ENCODE measurements at regions not wholly inside any gene's neighbourhood (a gene's known extent, or its start where the extent isn't known, plus 50 kb on each side); places are given as distances from the start of the nearest gene placed in this dataset.

DNA sequence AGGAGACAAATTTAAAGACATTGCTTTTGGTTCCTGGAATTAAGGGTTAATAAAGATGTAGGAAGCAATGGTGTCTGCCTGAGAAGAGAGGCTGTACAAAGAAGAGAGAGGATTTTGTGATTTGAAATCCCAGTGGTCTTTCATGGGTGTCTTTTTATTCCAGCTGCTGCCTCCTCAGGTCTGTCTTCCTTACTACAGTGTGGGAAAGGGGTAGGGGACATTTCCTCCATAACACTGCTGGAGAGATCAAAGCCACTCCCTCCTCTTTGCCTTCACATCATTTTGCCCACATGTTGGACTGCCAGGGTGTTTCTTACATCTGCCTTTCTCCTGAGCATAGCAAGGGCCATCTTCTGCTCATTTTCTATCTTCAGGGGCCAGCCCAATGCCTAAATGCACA, 348.5 kb downstream of the EN1 start:
- H3K4me3 ChIP-seq (replicated peaks; ENCODE audit: low read depth, low read length): no peak overlapping the region
- TF ChIP-seq, protein P1, sequence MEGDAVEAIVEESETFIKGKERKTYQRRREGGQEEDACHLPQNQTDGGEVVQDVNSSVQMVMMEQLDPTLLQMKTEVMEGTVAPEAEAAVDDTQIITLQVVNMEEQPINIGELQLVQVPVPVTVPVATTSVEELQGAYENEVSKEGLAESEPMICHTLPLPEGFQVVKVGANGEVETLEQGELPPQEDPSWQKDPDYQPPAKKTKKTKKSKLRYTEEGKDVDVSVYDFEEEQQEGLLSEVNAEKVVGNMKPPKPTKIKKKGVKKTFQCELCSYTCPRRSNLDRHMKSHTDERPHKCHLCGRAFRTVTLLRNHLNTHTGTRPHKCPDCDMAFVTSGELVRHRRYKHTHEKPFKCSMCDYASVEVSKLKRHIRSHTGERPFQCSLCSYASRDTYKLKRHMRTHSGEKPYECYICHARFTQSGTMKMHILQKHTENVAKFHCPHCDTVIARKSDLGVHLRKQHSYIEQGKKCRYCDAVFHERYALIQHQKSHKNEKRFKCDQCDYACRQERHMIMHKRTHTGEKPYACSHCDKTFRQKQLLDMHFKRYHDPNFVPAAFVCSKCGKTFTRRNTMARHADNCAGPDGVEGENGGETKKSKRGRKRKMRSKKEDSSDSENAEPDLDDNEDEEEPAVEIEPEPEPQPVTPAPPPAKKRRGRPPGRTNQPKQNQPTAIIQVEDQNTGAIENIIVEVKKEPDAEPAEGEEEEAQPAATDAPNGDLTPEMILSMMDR (IDR thresholded peaks at IDR 0.05; ENCODE audit: low read depth, low read length, missing control alignments): no peak
- no peak for DNase-seq (ENCODE audit: extremely low read depth, low read depth)

DNA sequence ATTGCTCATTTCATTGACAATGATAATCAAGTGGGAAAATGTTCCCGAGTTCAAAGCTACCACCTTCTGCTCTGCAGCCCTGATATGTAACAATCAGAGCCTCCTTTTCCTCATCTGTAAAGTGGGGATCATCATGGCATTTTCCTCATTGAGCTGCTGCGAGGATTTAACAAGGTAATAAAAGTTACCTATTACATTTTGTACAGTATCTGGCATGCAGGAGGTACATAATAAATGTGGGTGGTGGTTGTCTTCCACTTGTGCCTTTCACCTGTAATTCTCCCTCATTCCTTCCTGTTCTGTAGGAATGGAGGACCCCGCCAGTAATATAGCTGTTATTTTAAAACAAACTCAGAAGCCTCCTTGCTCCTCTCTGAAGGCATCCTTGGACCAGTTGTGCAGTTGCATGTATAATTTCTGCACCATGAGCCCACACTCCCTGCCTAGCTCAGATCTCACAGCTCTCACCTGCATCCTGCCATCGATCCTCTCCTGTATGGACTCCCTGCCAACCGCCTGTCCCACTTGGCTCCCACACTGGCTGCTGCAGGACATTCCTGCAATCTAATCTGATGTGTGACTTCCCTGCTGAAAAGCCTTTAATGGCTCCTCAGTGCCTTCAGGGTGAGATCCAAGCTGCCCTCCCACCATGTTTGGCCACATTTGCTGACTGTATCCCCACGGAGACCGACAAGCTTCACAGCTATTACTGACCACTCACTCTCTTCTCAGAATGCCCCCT, 350.4 kb downstream of the EN1 start:
- TF ChIP-seq, protein P1 (IDR thresholded peaks at IDR 0.05; ENCODE audit: low read depth, low read length, missing control alignments): no peak
- H3K4me3 ChIP-seq (replicated peaks; ENCODE audit: low read depth, low read length): no peak overlapping the region
- DNase-seq (ENCODE audit: extremely low read depth, low read depth): no peak

DNA sequence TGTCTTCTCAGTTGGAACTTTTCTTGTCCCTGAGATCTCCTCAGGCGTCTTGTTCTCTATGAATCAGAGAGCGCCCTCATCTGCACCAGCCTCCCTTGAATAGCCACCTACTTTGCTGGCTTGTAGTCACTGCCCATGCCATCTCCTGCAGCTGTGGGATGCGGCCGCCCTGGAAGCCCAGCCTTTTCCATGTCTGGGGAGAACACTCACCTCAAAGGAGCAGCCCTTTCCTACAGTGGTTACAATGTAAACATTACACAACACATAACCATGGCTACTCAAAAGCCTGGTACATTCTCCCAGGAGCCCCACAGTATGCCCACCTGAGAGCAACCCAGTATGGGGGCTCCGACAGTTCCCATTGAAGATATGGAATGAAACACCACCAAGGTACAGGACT, 351.0 kb downstream of the EN1 start:
- TF ChIP-seq, protein P1 (IDR thresholded peaks at IDR 0.05; ENCODE audit: low read depth, low read length, missing control alignments): no peak
- no peak overlapping the region for H3K4me3 ChIP-seq (replicated peaks; ENCODE audit: low read depth, low read length)
- DNase-seq (ENCODE audit: extremely low read depth, low read depth): no peak

DNA sequence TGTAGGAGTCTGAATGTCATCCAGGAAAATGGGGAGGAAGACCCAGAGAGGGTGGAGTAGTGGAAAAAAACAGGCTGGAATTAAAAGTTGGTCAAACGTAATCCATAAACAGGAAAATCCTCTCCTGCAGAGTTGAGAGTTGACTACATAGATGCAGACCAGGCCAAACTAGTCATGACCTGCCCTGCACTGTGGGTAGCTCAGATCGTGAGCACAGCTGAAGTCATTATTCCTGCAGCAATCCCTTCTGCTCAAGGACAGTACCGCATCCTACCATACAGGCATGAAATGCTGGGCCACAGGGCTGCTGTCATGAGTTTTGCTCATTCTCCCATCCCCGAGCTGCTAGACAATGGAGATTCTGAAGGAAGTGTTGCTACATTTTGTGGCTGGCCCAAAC, 352.2 kb downstream of the EN1 start:
- H3K4me3 ChIP-seq (replicated peaks; ENCODE audit: low read depth, low read length): no peak overlapping the region
- TF ChIP-seq, protein P1 (IDR thresholded peaks at IDR 0.05; ENCODE audit: low read depth, low read length, missing control alignments): no peak
- DNase-seq (ENCODE audit: extremely low read depth, low read depth): no peak

DNA sequence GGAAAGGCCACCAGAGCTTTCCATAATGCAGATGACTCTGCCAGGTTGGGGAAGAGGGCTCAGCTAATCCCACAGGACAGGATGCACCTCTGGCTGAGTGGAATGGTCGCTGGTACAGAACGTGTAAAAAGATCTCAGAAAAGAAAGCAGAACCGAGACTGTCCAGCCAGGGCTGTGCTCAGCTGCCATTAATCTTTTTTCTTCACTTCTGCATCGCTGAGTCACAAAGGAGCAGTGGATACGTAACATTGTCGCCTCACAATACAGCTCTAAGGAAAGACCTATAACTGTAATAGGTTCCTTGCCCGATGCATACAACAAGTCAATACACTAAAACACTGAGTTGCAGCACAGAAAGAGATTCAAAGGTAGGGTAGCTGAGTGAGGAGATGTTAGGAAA, 354.2 kb downstream of the EN1 start:
- no peak overlapping the region for H3K4me3 ChIP-seq (replicated peaks; ENCODE audit: low read depth, low read length)
- DNase-seq (ENCODE audit: extremely low read depth, low read depth): no peak

DNA sequence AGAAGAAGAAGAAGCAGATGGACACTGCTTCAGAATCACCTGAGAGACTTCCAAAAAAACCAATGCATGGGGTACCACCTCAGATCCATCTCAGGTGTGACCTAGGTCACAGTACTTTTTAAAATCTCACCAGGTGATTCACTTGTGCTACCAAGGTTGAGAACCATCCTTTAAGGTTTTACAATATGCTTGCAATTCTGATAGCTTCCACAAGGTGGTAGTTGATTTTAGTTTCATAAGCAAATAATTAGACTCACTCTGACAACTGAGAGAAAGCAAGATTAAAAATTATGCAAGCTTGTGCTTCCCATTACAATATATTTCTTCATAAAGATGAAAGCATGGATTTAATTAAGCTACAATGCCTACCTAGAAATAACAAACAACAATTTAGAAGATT, 355.1 kb downstream of the EN1 start:
- peak; percentile 14 for DNase-seq (ENCODE audit: extremely low read depth, low read depth)
- H3K4me3 ChIP-seq (replicated peaks; ENCODE audit: low read depth, low read length): no peak overlapping the region
- TF ChIP-seq, protein P1 (IDR thresholded peaks at IDR 0.05; ENCODE audit: low read depth, low read length, missing control alignments): peak; percentile 34

More for the DNA sequence above, 354.2 kb downstream of the EN1 start:
- TF ChIP-seq, protein P1 (IDR thresholded peaks at IDR 0.05; ENCODE audit: low read depth, low read length, missing control alignments): no peak

DNA sequence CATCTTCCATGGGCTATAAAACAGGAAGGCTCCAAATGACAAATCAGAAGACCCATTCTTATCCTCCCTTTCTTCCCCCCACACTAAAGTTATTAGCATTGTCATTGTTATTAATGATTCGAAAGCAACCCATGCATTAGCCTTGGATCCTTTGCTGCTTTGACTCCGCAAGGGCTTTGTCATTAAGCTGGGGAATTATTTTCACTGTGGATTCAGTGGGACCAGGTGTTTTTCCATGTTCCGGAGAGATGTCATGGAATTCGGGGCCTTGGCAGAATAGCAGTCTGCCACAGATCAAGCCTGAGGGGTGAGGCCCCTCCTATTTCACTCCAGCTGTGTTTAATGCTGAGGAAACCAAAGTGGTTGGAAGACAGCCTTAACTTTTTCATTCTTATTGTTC, 357.1 kb downstream of the EN1 start:
- DNase-seq (ENCODE audit: extremely low read depth, low read depth): no peak
- TF ChIP-seq, protein P1 (IDR thresholded peaks at IDR 0.05; ENCODE audit: low read depth, low read length, missing control alignments): no peak
- H3K4me3 ChIP-seq (replicated peaks; ENCODE audit: low read depth, low read length): no peak overlapping the region
